ENCODE measurements at regions not wholly inside any gene's neighbourhood (a gene's known extent, or its start where the extent isn't known, plus 50 kb on each side); places are given as distances from the start of the nearest gene placed in this dataset.

- TF ChIP-seq CTCF (conservative IDR thresholded peaks at IDR 0.05; ENCODE audit: control insufficient read depth, insufficient read depth, low read depth, low read length), result no peak
- H3K4me3 ChIP-seq (ENCODE audit: control insufficient read depth, low read depth, low read length), result no peak overlapping the region
- DNase-seq (ENCODE audit: low read depth), result peak; percentile 10
Measured at GRCh38 chr1:57820356-57821095, 396.7 kb upstream of the DAB1 start.

GRCh38 chr1:57819893-57820292, 396.0 kb upstream of the DAB1 start:
- H3K4me3 ChIP-seq (ENCODE audit: control insufficient read depth, low read depth, low read length), result no peak overlapping the region
- no peak for DNase-seq (ENCODE audit: low read depth)
- no peak for TF ChIP-seq CTCF (conservative IDR thresholded peaks at IDR 0.05; ENCODE audit: control insufficient read depth, insufficient read depth, low read depth, low read length)

- TF ChIP-seq CTCF (conservative IDR thresholded peaks at IDR 0.05; ENCODE audit: control insufficient read depth, insufficient read depth, low read depth, low read length), result no peak
- no peak overlapping the region for H3K4me3 ChIP-seq (ENCODE audit: control insufficient read depth, low read depth, low read length)
- no peak for DNase-seq (ENCODE audit: low read depth)
Measured at GRCh38 chr1:57803586-57803985, 379.7 kb upstream of the DAB1 start.

- no peak for TF ChIP-seq CTCF (conservative IDR thresholded peaks at IDR 0.05; ENCODE audit: control insufficient read depth, insufficient read depth, low read depth, low read length)
- no peak overlapping the region for H3K4me3 ChIP-seq (ENCODE audit: control insufficient read depth, low read depth, low read length)
- no peak for DNase-seq (ENCODE audit: low read depth)
Measured at GRCh38 chr1:57800376-57800775, 376.5 kb upstream of the DAB1 start.

- no peak for TF ChIP-seq CTCF (conservative IDR thresholded peaks at IDR 0.05; ENCODE audit: control insufficient read depth, insufficient read depth, low read depth, low read length)
- no peak for DNase-seq (ENCODE audit: low read depth)
- H3K4me3 ChIP-seq (ENCODE audit: control insufficient read depth, low read depth, low read length), result no peak overlapping the region
Measured at GRCh38 chr1:57799490-57800115, 375.7 kb upstream of the DAB1 start.

- H3K4me3 ChIP-seq (ENCODE audit: control insufficient read depth, low read depth, low read length), result no peak overlapping the region
- DNase-seq (ENCODE audit: low read depth), result no peak
- TF ChIP-seq CTCF (conservative IDR thresholded peaks at IDR 0.05; ENCODE audit: control insufficient read depth, insufficient read depth, low read depth, low read length), result no peak
Measured at GRCh38 chr1:57798543-57798942, 374.7 kb upstream of the DAB1 start.

Measured in fibroblast of mammary gland (primary cell).